A549 (cell line): ENCODE measurements at regions not wholly inside any gene's neighbourhood (a gene's known extent, or its start where the extent isn't known, plus 50 kb on each side); places are given as distances from the start of the nearest gene placed in this dataset.

Experiments used
- ATAC-seq, 2 experiments: fragments of 200-7000 bp in 1 of 2; fragments of >200 bp in 1 of 2; cut with Nextera tagmentation in 1 of 2; cut with Tn5 transposase in 1 of 2; 3 replicates each; pipeline versions ENCODE4 v1.8.0 to v1.9.1; 2018 to 2020; ENCODE audit warnings: mild to moderate bottlenecking in 1 of 2, moderate library complexity in 1 of 2
- CTCF ChIA-PET: fragments of 300-600 bp; sonication (Branson Sonifier 250); formaldehyde crosslinking; extraction: SDS; loops from one replicate; lab custom pipeline; 2021; ENCODE audit warnings: antibody characterized with exemption, inconsistent platforms; lab: Yijun Ruan, JAX
- POLR2A ChIA-PET: fragments of 350-600 bp; formaldehyde crosslinking; extraction: SDS; loops from one replicate; lab custom pipeline; 2021; ENCODE audit warnings: antibody characterized with exemption, inconsistent platforms; lab: Yijun Ruan, JAX
- DNase-seq, 2 experiments: peaks; one replicate each; pipeline versions ENCODE4 v3.0.0 to v3.0.0-alpha.2; 2011 to 2016; ENCODE audit warnings: low read depth in 1 of 2, low spot score in 1 of 2
- FAIRE-seq: peaks from 2 replicates; lab custom pipeline; 2011; peaks lifted over from hg19 to GRCh38; lab: Jason Lieb, UNC
- H3K27ac ChIP-seq, 2 experiments: fragments of >200 bp; sonication (Bioruptor Twin); formaldehyde crosslinking; 3 replicates each; pipeline ENCODE4 v1.5.1; 2016 to 2017
- H3K4me1 ChIP-seq: fragments of >200 bp; sonication (Bioruptor Twin); formaldehyde crosslinking; 3 replicates; pipeline ENCODE4 v1.6.1; 2016
- H3K4me2 ChIP-seq: fragments of >200 bp; sonication (Bioruptor Twin); formaldehyde crosslinking; 3 replicates; pipeline ENCODE4 v1.6.1; 2016
- H3K4me3 ChIP-seq: fragments of >200 bp; sonication (Bioruptor Twin); formaldehyde crosslinking; 3 replicates; pipeline ENCODE4 v1.5.1; 2016
- H3K9me3 ChIP-seq: fragments of >200 bp; sonication (Bioruptor Twin); formaldehyde crosslinking; 3 replicates; pipeline ENCODE4 v1.6.1; 2016
- BHLHE40 ChIP-seq: IDR thresholded peaks from 2 replicates; pipeline ENCODE4 v1.6.1; 2012; ENCODE audit warnings: low read depth, low read length, inconsistent platforms
- CBX8 ChIP-seq: fragments of 200-600 bp; sonication (generic); IDR thresholded peaks from 2 replicates; pipeline ENCODE4 v1.6.1; 2016
- CHD4 ChIP-seq: fragments of 200-600 bp; sonication (generic); IDR thresholded peaks from 2 replicates; pipeline ENCODE4 v1.6.1; 2016; ENCODE audit warnings: antibody characterized with exemption, mild to moderate bottlenecking, borderline replicate concordance
- FOSL2 ChIP-seq, 2 experiments: fragments of 450-650 bp in 1 of 2; fragments of >200 bp in 1 of 2; sonication (Bioruptor Twin) in 1 of 2; formaldehyde crosslinking; IDR thresholded peaks; 2 replicates each; pipeline versions ENCODE4 v1.5.0 to v1.6.1; 2016 to 2020; ENCODE audit warnings: mild to moderate bottlenecking in 1 of 2, moderate library complexity in 1 of 2
- FOXS1 ChIP-seq: fragments of 250-450 bp; sonication (Bioruptor Pico); IDR thresholded peaks from 2 replicates; pipeline ENCODE4 v1.5.0; 2020; ENCODE audit warnings: mild to moderate bottlenecking, moderate library complexity
- GATA3 ChIP-seq: IDR thresholded peaks from 2 replicates; pipeline ENCODE4 v1.6.1; 2012; ENCODE audit warnings: borderline replicate concordance
- HDAC2 ChIP-seq: fragments of 200-600 bp; sonication (generic); IDR thresholded peaks from 2 replicates; pipeline ENCODE4 v1.6.1; 2016
- HEYL ChIP-seq: fragments of 250-450 bp; sonication (Bioruptor Pico); IDR thresholded peaks from 2 replicates; pipeline ENCODE4 v1.8.0; 2021; ENCODE audit warnings: mild to moderate bottlenecking, moderate library complexity
- HOXA7 ChIP-seq: fragments of 250-450 bp; sonication (Bioruptor Pico); IDR thresholded peaks from 2 replicates; pipeline ENCODE4 v1.5.0; 2020; ENCODE audit warnings: mild to moderate bottlenecking, moderate library complexity
- HOXB5 ChIP-seq: fragments of 250-450 bp; sonication (Bioruptor Pico); IDR thresholded peaks from 2 replicates; pipeline ENCODE4 v1.5.0; 2020; ENCODE audit warnings: mild to moderate bottlenecking, moderate library complexity
- JUNB ChIP-seq: fragments of >200 bp; sonication (Bioruptor Twin); formaldehyde crosslinking; IDR thresholded peaks from 2 replicates; pipeline ENCODE4 v1.6.1; 2016
- MAFK ChIP-seq: fragments of 450-650 bp; IDR thresholded peaks from 2 replicates; pipeline ENCODE4 v1.6.1; 2014; ENCODE audit not compliant: partially characterized antibody
- PHF8 ChIP-seq: fragments of 200-600 bp; sonication (generic); IDR thresholded peaks from 2 replicates; pipeline ENCODE4 v1.6.1; 2016; ENCODE audit warnings: low read depth, mild to moderate bottlenecking, antibody characterized with exemption, moderate library complexity, borderline replicate concordance
- POLR2A ChIP-seq: IDR thresholded peaks from 2 replicates; pipeline ENCODE4 v1.6.1; 2012; ENCODE audit warnings: mild to moderate bottlenecking, low read length
- RCOR1 ChIP-seq: fragments of 150-350 bp; IDR thresholded peaks from 2 replicates; pipeline ENCODE4 v1.6.1; 2014; ENCODE audit warnings: antibody characterized with exemption, low read length, low read depth
- RFX5 ChIP-seq: fragments of 450-650 bp; IDR thresholded peaks from 2 replicates; pipeline ENCODE4 v1.7.1; 2014; ENCODE audit warnings: antibody characterized with exemption, mild to moderate bottlenecking, moderate library complexity
- RNF2 ChIP-seq: fragments of 200-600 bp; sonication (generic); IDR thresholded peaks from 2 replicates; pipeline ENCODE4 v1.6.1; 2016; ENCODE audit warnings: low read depth, mild to moderate bottlenecking, antibody characterized with exemption, moderate library complexity, borderline replicate concordance
- SMC3 ChIP-seq: fragments of >200 bp; sonication (Bioruptor Twin); formaldehyde crosslinking; IDR thresholded peaks from 3 replicates; pipeline ENCODE4 v1.6.1; 2018; ENCODE audit warnings: inconsistent platforms
- TFCP2L1 ChIP-seq: fragments of 250-450 bp; sonication (Bioruptor Pico); IDR thresholded peaks from 2 replicates; pipeline ENCODE4 v1.5.0; 2021; ENCODE audit warnings: mild to moderate bottlenecking
- ZFP36 ChIP-seq: fragments of 450-650 bp; IDR thresholded peaks from 2 replicates; pipeline ENCODE4 v1.6.1; 2014; ENCODE audit warnings: borderline replicate concordance; ENCODE audit not compliant: partially characterized antibody
- ZSCAN20 ChIP-seq: fragments of 250-450 bp; sonication (Bioruptor Pico); IDR thresholded peaks from 2 replicates; pipeline ENCODE4 v1.8.0; 2022; ENCODE audit warnings: mild to moderate bottlenecking, moderate library complexity
- WGBS: methylation state at CpG from one replicate; pipeline ENCODE4 v1.1.6; 2017; ENCODE audit errors: missing lambda C conversion rate; 5-methylcytosine and 5-hydroxymethylcytosine counted together
- TF ChIP-seq, protein P1 (sequence below): IDR thresholded peaks from 2 replicates; pipeline ENCODE4 v1.6.1; 2012
- TF ChIP-seq, protein P2 (sequence below): fragments of 150-350 bp; IDR thresholded peaks from 2 replicates; pipeline ENCODE4 v1.6.1; 2014; ENCODE audit warnings: low read depth, mild to moderate bottlenecking, low read length
- TF ChIP-seq, protein P3 (sequence below): fragments of >200 bp; sonication (Bioruptor Twin); formaldehyde crosslinking; IDR thresholded peaks from 3 replicates; pipeline ENCODE4 v1.5.1; 2016
- TF ChIP-seq, protein P4 (sequence below): IDR thresholded peaks from 2 replicates; pipeline ENCODE4 v1.6.1; 2012; ENCODE audit warnings: low read depth, borderline replicate concordance
- TF ChIP-seq, protein P5 (sequence below): IDR thresholded peaks from 2 replicates; pipeline ENCODE4 v1.6.1; 2012

DNA sequence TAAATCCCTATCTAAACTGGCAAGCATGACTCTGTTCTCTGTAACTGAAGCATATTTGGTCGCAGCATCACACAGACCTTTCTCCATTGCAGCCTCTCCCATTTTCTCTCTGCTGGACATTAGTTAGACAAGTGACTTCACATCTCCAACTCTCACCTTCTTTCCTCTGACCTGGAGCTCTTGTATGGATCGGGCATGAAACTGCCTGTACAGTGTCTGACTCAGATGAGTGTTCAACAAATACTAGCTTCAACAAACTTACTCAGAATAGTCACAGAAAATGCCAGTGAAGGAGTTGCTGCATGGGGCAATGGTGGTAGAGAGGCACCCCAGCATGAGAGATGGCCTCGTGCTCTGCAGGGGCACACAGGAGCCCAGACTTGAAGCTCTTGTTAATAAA lies 104.7 kb upstream of the COPS8 start:
- 17% methylated on average over 3 of the region's 3 CpGs for WGBS
- TF ChIP-seq HEYL: no peak
- no peak for TF ChIP-seq RCOR1
- TF ChIP-seq, protein P1, sequence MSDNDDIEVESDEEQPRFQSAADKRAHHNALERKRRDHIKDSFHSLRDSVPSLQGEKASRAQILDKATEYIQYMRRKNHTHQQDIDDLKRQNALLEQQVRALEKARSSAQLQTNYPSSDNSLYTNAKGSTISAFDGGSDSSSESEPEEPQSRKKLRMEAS: no peak
- TF ChIP-seq, protein P2, sequence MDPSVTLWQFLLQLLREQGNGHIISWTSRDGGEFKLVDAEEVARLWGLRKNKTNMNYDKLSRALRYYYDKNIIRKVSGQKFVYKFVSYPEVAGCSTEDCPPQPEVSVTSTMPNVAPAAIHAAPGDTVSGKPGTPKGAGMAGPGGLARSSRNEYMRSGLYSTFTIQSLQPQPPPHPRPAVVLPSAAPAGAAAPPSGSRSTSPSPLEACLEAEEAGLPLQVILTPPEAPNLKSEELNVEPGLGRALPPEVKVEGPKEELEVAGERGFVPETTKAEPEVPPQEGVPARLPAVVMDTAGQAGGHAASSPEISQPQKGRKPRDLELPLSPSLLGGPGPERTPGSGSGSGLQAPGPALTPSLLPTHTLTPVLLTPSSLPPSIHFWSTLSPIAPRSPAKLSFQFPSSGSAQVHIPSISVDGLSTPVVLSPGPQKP: no peak
- CTCF ChIA-PET: interaction anchor here (1.1 to 1.6 kb wide), 2 partner anchors 10 to 15 kb away, joined by 4 to 5 read pairs; no protein-coding TSS in a partner anchor

DNA sequence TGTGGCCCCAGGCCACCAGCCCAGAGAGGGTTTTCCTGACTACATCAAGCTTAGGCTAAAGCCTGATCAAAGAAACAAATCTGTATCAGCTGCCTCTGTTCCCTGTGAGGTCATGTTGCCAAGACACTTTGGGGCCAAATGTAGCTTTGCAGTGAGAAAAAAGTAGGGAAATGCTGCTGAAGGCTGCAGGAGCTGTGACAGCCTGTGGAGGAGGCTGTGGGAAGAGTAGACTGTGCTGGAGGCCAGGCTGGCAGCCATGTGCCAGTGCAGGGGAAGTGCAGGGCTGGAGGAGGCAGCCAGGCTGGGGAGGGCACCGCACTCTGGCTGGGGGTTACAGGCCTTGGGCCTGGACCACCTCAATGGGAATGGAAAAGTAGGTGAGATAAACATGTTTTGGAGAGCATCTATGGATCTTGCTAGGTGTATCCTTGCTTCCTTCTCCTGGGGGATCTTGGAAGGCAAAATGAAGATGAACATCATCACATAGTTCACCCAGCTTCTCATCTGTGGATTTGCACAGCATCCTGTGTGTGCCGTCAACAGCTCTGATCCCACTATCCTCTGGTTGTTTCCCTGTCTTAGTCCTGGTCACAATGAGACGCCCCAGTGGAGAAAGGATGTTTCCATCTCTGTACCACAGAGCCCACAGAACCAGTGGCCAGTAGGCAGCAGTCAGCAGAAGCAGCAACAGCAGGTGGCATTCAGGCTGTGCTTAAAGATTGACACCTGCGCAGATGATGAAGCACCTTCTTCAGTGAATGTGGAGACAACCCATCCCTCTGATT lies 103.8 kb upstream of the COPS8 start:
- ATAC-seq (no peak), FAIRE-seq (no peak), DNase-seq (no peak)
- ChIA-PET POLR2A (interaction anchor here (1.2 kb wide), 1 partner anchor 104 kb away, joined by 3 read pairs; the partner anchor contains the start of gene COPS8), CTCF (interaction anchor here (1.1 to 1.6 kb wide), 2 partner anchors 11 to 14 kb away, joined by 4 to 5 read pairs; no protein-coding TSS in a partner anchor)
- Histone ChIP-seq H3K9me3 (peaks cover 13% of the 10 kb centered on the region), H3K4me2 (no peak overlapping the region), H3K4me3 (no peak overlapping the region), H3K4me1 (no peaks in the 10 kb centered on the region), H3K27ac (no peak overlapping the region)
- TF ChIP-seq FOSL2 (IDR thresholded peaks at IDR 0.05) (no peak), FOSL2 (CRISPR knock-in tag; IDR thresholded peaks at IDR 0.05) (no peak), BHLHE40 (no peak)
- 52% methylated on average over 4 of the region's 4 CpGs for WGBS

More for the DNA sequence above, 104.7 kb upstream of the COPS8 start:
- POLR2A ChIA-PET: interaction anchor here (1.2 kb wide), 1 partner anchor 105 kb away, joined by 3 read pairs; the partner anchor contains the start of gene COPS8
- peaks cover 13% of the 10 kb centered on the region for H3K9me3 ChIP-seq
- H3K4me3 ChIP-seq: no peak overlapping the region
- no peak for FAIRE-seq
- no peak for ATAC-seq
- no peak overlapping the region for H3K27ac ChIP-seq
- no peak for DNase-seq
- no peaks in the 10 kb centered on the region for H3K4me1 ChIP-seq
- no peak overlapping the region for H3K4me2 ChIP-seq

DNA sequence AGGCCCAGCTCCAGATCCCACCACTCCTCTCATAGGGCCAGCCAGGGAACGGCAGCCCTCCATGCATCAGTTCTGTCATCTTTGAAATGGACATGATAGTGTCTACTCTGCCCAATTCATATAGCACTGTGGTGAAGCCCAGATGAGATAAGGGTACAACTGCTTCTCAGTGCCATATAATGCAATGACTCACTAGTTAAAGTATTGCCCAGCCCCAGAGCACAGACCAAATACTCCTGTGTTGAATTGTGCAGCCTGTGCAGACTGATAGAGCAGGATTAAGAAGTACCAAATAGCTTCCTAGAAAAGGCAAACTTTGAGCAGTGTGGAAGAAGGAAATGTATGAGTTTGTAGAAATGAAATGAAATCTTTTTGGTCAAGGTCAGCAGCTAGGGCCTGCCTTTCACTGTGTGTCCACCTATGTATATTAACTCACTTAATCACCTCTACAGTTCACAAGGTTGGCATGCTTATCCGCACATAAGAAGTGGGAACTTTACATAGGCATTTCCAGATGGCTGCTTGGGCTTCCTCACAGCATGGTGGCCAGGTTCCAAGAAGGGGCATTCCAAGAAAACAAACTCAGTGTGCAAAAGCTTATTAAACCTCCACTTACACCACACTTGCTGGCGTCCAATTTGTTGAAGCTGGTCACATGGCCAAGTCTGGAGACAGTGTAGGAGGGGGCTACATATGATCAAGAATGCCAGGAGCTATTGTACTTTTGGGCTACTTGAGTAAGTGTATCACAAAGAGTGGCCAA lies 102.8 kb upstream of the COPS8 start:
- ChIA-PET CTCF (interaction anchor here (0.5 to 1.4 kb wide), 2 partner anchors 604 to 629 kb away, joined by 3 read pairs; no protein-coding TSS in a partner anchor), POLR2A (no interaction called here)
- Histone ChIP-seq H3K4me2 (no peak overlapping the region), H3K27ac (no peak overlapping the region), H3K4me1 (no peaks in the 10 kb centered on the region), H3K9me3 (peaks cover 13% of the 10 kb centered on the region), H3K4me3 (no peak overlapping the region)
- DNase-seq: no peak
- no peak for TF ChIP-seq CBX8
- TF ChIP-seq RNF2: no peak
- no peak for TF ChIP-seq TFCP2L1 (CRISPR knock-in tag)
- no peak for TF ChIP-seq JUNB
- TF ChIP-seq PHF8: no peak
- TF ChIP-seq FOXS1 (CRISPR knock-in tag): no peak
- TF ChIP-seq, protein P3, sequence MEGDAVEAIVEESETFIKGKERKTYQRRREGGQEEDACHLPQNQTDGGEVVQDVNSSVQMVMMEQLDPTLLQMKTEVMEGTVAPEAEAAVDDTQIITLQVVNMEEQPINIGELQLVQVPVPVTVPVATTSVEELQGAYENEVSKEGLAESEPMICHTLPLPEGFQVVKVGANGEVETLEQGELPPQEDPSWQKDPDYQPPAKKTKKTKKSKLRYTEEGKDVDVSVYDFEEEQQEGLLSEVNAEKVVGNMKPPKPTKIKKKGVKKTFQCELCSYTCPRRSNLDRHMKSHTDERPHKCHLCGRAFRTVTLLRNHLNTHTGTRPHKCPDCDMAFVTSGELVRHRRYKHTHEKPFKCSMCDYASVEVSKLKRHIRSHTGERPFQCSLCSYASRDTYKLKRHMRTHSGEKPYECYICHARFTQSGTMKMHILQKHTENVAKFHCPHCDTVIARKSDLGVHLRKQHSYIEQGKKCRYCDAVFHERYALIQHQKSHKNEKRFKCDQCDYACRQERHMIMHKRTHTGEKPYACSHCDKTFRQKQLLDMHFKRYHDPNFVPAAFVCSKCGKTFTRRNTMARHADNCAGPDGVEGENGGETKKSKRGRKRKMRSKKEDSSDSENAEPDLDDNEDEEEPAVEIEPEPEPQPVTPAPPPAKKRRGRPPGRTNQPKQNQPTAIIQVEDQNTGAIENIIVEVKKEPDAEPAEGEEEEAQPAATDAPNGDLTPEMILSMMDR: no peak
- TF ChIP-seq HDAC2: no peak
- no peak for TF ChIP-seq ZFP36
- no peak for TF ChIP-seq POLR2A
- TF ChIP-seq ZSCAN20 (CRISPR knock-in tag): no peak
- TF ChIP-seq HOXA7: no peak
- TF ChIP-seq, protein P4, sequence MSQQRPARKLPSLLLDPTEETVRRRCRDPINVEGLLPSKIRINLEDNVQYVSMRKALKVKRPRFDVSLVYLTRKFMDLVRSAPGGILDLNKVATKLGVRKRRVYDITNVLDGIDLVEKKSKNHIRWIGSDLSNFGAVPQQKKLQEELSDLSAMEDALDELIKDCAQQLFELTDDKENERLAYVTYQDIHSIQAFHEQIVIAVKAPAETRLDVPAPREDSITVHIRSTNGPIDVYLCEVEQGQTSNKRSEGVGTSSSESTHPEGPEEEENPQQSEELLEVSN: no peak
- TF ChIP-seq MAFK: no peak
- TF ChIP-seq, protein P5, sequence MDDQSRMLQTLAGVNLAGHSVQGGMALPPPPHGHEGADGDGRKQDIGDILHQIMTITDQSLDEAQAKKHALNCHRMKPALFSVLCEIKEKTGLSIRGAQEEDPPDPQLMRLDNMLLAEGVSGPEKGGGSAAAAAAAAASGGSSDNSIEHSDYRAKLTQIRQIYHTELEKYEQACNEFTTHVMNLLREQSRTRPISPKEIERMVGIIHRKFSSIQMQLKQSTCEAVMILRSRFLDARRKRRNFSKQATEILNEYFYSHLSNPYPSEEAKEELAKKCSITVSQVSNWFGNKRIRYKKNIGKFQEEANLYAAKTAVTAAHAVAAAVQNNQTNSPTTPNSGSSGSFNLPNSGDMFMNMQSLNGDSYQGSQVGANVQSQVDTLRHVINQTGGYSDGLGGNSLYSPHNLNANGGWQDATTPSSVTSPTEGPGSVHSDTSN: no peak
- no peak for TF ChIP-seq SMC3
- no peak for TF ChIP-seq HOXB5 (CRISPR knock-in tag)
- TF ChIP-seq RFX5: no peak
- TF ChIP-seq GATA3: no peak
- no peak for TF ChIP-seq CHD4
- 52% methylated on average over 3 of the region's 3 CpGs for WGBS
- no peak for FAIRE-seq
- no peak for ATAC-seq
